MM.1S (cell line): ENCODE measurements at regions not wholly inside any gene's neighbourhood (a gene's known extent, or its start where the extent isn't known, plus 50 kb on each side); places are given as distances from the start of the nearest gene placed in this dataset.

Experiments
- DNase-seq: peaks from one replicate; pipeline ENCODE4 v3.0.0-alpha.2; 2015
- H2AFZ ChIP-seq: fragments of 300-600 bp; sonication (generic); 2 replicates; pipeline ENCODE4 v1.6.0; 2016; ENCODE audit warnings: antibody characterized with exemption, low read length
- H3F3A ChIP-seq: fragments of 300-600 bp; sonication (generic); 2 replicates; pipeline ENCODE4 v1.6.1; 2016; ENCODE audit warnings: mild to moderate bottlenecking, antibody characterized with exemption, low read length, moderate library complexity, mixed read lengths; ENCODE audit not compliant: insufficient read depth
- H3K27ac ChIP-seq: fragments of 300-600 bp; sonication (generic); 2 replicates; pipeline ENCODE4 v1.5.1; 2016; ENCODE audit warnings: mild to moderate bottlenecking, low read length
- H3K27me3 ChIP-seq: fragments of 300-600 bp; sonication (generic); replicated peaks from 2 replicates; pipeline ENCODE4 v1.6.0; 2016; ENCODE audit warnings: low read length; ENCODE audit not compliant: insufficient read depth
- H3K36me3 ChIP-seq: fragments of 300-600 bp; sonication (generic); replicated peaks from 2 replicates; pipeline ENCODE4 v1.6.1; 2016; ENCODE audit warnings: mild to moderate bottlenecking, low read length, mixed read lengths; ENCODE audit not compliant: insufficient read depth
- H3K4me1 ChIP-seq: fragments of 300-600 bp; sonication (generic); 2 replicates; pipeline ENCODE4 v1.6.1; 2016; ENCODE audit warnings: low read length, mixed read lengths
- H3K4me2 ChIP-seq: fragments of 300-600 bp; sonication (generic); 2 replicates; pipeline ENCODE4 v1.6.0; 2016; ENCODE audit warnings: low read depth, low read length
- H3K4me3 ChIP-seq: fragments of 300-600 bp; sonication (generic); 2 replicates; pipeline ENCODE4 v1.5.1; 2016; ENCODE audit warnings: low read length, mixed read lengths
- H3K79me2 ChIP-seq: fragments of 300-600 bp; sonication (generic); 2 replicates; pipeline ENCODE4 v1.6.1; 2016; ENCODE audit warnings: mixed run types, low read length, mixed read lengths
- H3K9ac ChIP-seq: fragments of 300-600 bp; sonication (generic); 2 replicates; pipeline ENCODE4 v1.6.1; 2016; ENCODE audit warnings: low read length, mixed read lengths
- H3K9me2 ChIP-seq: fragments of 300-600 bp; sonication (generic); replicated peaks from 2 replicates; pipeline ENCODE4 v1.6.1; 2016; ENCODE audit warnings: mild to moderate bottlenecking, low read length, mixed read lengths; ENCODE audit not compliant: insufficient read depth
- H3K9me3 ChIP-seq: fragments of 300-600 bp; sonication (generic); replicated peaks from 2 replicates; pipeline ENCODE4 v1.6.1; 2016; ENCODE audit warnings: mild to moderate bottlenecking, low read length, mixed read lengths; ENCODE audit not compliant: insufficient read depth
- H4K20me1 ChIP-seq: fragments of 300-600 bp; sonication (generic); 2 replicates; pipeline ENCODE4 v1.6.1; 2016; ENCODE audit warnings: mild to moderate bottlenecking, low read length, moderate library complexity, mixed read lengths; ENCODE audit not compliant: insufficient read depth
- CTCF ChIP-seq: fragments of 300-600 bp; sonication (generic); IDR thresholded peaks from 2 replicates; pipeline ENCODE4 v1.5.1; 2016; ENCODE audit warnings: antibody characterized with exemption, low read length, mixed read lengths
- EZH2 ChIP-seq: fragments of 300-600 bp; sonication (generic); optimal IDR thresholded peaks from 2 replicates; pipeline ENCODE3; 2017; ENCODE audit warnings: low read depth, mild to moderate bottlenecking, antibody characterized with exemption, low read length, mixed read lengths
- EZH2phosphoT487 ChIP-seq: fragments of 300-600 bp; sonication (generic); IDR thresholded peaks from 2 replicates; pipeline ENCODE4 v1.6.1; 2018; ENCODE audit warnings: antibody characterized with exemption, low read length

DNA sequence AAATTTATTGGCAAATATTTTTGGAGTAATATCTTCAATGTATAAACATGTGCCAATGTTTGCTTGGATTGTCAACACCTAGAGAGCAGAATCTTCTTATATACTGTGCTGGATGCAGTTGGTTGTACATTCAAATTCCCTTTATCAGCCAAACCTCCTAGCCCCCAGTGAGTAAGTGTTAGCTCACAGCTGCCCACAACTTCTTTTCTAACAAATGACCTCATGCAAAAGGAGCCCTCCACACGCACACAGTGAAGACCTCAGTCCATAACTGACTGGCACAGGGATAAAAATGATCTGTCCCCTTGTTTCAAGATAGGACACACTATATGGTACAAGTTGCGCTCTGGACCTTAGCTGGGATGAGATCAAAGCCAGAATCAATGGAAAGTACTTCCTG is 458.0 kb upstream of the NWD2 start:
- no peak overlapping the region for H3K4me3 ChIP-seq
- H3K9ac ChIP-seq: no peak overlapping the region
- H3F3A ChIP-seq: no peaks in the 10 kb centered on the region
- H3K9me3 ChIP-seq: no peaks in the 10 kb centered on the region
- no peaks in the 10 kb centered on the region for H4K20me1 ChIP-seq
- H3K79me2 ChIP-seq: no peaks in the 10 kb centered on the region
- no peak for TF ChIP-seq EZH2phosphoT487
- H2AFZ ChIP-seq: no peak overlapping the region
- H3K4me1 ChIP-seq: no peaks in the 10 kb centered on the region
- no peaks in the 10 kb centered on the region for H3K27me3 ChIP-seq
- H3K36me3 ChIP-seq: no peaks in the 10 kb centered on the region
- H3K27ac ChIP-seq: no peak overlapping the region
- no peaks in the 10 kb centered on the region for H3K9me2 ChIP-seq
- H3K4me2 ChIP-seq: no peak overlapping the region
- DNase-seq: no peak

DNA sequence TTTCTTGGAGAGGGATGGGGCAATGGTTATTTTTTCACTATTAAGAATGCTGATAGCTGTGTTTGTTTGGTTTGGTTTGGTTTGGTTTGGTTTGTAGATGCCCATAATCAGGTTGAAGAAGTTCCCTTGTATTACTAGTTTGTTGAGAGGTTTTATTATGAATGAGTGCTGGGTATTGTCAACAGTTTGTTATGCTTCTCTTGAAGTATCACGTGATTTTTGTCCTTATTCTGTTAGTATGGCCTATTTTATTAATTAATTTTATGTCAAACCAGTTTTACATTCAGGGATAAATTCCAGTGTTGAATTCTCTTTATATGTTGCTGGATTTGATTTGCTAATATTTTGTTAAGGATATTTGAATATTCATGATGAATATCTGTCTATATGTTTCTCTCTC is 449.8 kb upstream of the NWD2 start:
- Histone ChIP-seq H3K4me1 (no peaks in the 10 kb centered on the region), H2AFZ (no peak overlapping the region), H3K27me3 (no peaks in the 10 kb centered on the region), H3K9me2 (no peaks in the 10 kb centered on the region), H3K36me3 (no peaks in the 10 kb centered on the region), H3K4me3 (no peak overlapping the region), H4K20me1 (no peaks in the 10 kb centered on the region), H3K4me2 (no peak overlapping the region), H3K9me3 (no peaks in the 10 kb centered on the region; the same call in 1 of the 2 replicates), H3K79me2 (no peaks in the 10 kb centered on the region), H3K27ac (no peak overlapping the region), H3K9ac (no peak overlapping the region), H3F3A (no peaks in the 10 kb centered on the region)
- TF ChIP-seq EZH2phosphoT487: no peak
- no peak for TF ChIP-seq EZH2
- no peak for TF ChIP-seq CTCF
- no peak for DNase-seq

- Histone ChIP-seq H3F3A (no peaks in the 10 kb centered on the region), H3K4me1 (no peaks in the 10 kb centered on the region), H3K27ac (no peak overlapping the region), H3K27me3 (no peaks in the 10 kb centered on the region), H3K4me2 (no peak overlapping the region), H3K9me2 (no peaks in the 10 kb centered on the region), H3K4me3 (no peak overlapping the region), H3K36me3 (no peaks in the 10 kb centered on the region), H2AFZ (no peak overlapping the region), H3K9me3 (no peaks in the 10 kb centered on the region), H4K20me1 (no peaks in the 10 kb centered on the region), H3K79me2 (no peaks in the 10 kb centered on the region), H3K9ac (no peak overlapping the region)
- no peak for TF ChIP-seq EZH2
- TF ChIP-seq CTCF: no peak
- TF ChIP-seq EZH2phosphoT487: no peak
- DNase-seq: no peak
Observed at GRCh38 chr4:36812149-36812548, 432.4 kb upstream of the NWD2 start.

DNA sequence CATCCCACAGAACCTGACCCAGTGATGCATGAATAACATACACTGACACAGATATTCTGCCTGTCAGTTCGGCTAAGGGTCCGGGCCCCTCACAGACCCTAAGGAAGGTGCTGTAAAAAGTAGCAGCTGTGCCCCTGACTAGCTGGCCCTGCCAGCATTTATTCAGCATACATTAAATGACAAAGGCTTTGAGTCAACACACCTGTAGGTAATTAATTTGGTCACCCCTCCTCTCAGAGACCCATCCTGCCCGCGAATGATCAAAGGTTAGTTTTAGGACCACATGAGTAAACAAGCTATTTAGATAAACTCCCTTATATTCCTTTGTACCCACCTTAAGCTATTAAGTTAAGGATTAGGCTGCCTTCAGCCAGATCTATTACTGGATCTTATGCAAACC is 429.0 kb upstream of the NWD2 start:
- H3F3A ChIP-seq: no peaks in the 10 kb centered on the region
- H4K20me1 ChIP-seq: no peaks in the 10 kb centered on the region
- H3K27ac ChIP-seq: no peak overlapping the region
- no peaks in the 10 kb centered on the region for H3K9me3 ChIP-seq
- H3K27me3 ChIP-seq: no peaks in the 10 kb centered on the region
- no peak overlapping the region for H3K4me2 ChIP-seq
- no peaks in the 10 kb centered on the region for H3K36me3 ChIP-seq
- no peaks in the 10 kb centered on the region for H3K9me2 ChIP-seq
- no peaks in the 10 kb centered on the region for H3K4me1 ChIP-seq
- TF ChIP-seq CTCF: no peak
- no peak for TF ChIP-seq EZH2phosphoT487
- no peak for TF ChIP-seq EZH2
- H2AFZ ChIP-seq: no peak overlapping the region
- DNase-seq: no peak
- H3K79me2 ChIP-seq: no peaks in the 10 kb centered on the region
- no peak overlapping the region for H3K4me3 ChIP-seq
- H3K9ac ChIP-seq: no peak overlapping the region
